ENCODE measurements at regions not wholly inside any gene's neighbourhood (a gene's known extent, or its start where the extent isn't known, plus 50 kb on each side); places are given as distances from the start of the nearest gene placed in this dataset.

DNA sequence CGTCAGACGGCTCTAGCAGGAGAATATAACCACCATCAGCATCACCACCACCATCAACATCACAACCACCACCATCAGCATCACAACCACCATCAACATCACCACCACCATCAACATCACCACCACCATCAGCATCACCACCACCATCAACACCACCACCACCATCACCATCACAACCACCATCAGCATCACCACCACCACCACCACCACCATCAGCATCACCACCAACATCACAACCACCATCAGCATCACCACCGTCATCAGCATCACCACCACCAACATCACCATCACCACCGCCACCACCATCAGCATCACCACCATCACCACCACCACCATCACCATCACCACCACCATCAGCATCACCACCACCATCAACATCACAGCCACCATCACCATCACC is 210.7 kb downstream of the C9orf50 start:
- DNase-seq, result no peak

DNA sequence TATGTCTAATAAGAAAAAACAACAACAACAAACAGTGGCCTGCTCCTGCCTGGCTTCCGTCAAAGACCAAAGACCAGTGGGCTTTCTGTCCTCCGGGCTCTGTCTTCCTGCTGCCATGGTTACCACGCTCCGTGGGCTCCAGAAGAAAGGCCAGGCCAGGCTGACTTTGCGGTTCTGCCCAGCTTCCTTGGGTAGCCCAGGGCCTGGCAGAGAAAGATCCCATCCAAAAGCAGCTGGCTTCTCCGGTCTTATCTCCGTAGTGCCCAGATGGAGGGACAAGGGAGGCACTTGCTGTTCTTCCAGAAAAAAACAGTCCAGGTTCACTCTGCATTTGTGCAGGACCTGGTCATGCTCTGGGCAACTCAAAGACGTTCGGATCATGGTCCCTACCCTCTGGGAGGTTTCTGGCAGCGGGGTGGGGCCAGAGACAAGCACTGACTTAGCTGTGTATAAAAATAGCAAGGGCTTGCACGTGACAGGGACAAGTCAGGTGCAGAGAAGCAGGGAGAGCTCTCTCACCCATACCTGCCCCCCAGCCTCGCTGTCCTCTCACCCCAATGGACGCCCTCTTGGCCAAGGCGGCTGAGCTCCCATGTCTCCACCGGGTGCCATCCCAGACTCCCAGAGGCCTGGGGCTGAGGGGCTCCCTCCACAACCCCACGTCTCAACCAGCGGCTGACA is 212.2 kb downstream of the C9orf50 start:
- no peak for DNase-seq

DNA sequence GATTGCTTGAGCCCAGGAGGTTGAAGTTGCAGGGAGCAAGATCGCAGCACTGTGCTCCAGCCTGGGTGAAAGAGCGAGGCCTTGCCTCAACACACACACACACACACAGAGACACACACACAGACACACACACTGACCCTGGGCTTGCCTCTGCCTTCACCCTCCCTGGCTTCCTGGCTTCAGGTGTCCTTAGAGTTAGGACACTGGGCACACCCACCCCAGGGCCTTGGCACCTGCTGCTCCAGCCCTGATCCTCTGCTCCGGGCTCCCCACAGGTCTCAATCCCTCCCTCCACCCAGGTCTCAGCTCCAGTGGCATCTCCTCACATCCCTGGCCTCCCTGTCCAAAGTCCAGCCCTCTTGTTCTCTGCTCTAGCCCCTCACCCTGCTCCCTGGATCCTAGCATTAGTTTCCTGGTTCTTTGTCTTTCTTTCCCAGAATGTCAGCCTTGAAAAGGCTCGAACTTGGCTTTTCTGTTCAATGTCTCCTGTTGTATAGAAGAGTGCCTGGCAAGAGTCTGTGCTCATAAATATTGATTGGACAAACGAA is 212.9 kb downstream of the C9orf50 start:
- no peak for DNase-seq

DNA sequence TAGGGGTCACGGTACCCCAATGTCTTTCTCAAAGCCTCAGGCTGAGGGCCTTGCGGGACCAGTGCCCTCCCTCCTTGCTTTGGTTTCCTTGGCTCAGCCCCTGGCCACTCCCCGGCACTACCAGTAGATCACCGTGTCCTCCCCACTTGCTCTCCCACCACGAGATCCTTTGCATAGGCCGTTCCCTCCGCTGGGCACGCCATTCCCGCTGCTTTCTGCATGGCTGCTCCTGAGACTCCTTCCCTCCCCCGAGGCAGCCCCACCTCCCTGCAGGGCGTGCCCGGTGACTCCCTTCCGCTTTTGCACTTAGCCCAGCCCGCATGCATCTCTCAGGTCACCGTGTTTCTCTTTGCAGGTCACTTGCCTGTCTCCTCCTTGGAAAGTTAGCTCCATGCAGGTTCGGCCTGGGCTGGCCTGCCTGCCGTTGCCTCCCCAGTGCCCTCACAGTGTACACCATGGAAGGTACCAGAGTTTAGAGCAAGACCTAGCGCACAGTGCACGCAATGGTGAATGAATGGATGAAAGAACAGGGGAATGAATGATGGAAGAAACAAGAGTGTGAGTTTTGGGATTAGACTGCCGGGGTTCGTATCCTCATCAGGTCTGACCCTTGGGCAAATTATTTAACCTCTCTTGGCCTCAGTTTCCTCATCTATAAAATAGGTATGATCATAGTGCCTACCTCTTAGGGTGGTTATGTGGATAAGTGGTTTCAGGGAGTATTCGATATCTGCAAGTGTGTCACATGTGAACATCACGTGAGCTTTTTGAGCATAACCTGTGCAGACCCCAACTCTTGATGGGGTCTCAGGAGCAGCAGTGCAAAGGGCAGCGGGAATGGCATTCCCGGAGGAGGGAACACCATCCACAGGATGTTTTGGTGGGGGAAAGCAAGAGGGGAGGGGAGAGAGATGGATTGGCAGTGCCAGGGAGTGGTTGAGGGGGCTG is 214.3 kb downstream of the C9orf50 start:
- no peak for DNase-seq

DNA sequence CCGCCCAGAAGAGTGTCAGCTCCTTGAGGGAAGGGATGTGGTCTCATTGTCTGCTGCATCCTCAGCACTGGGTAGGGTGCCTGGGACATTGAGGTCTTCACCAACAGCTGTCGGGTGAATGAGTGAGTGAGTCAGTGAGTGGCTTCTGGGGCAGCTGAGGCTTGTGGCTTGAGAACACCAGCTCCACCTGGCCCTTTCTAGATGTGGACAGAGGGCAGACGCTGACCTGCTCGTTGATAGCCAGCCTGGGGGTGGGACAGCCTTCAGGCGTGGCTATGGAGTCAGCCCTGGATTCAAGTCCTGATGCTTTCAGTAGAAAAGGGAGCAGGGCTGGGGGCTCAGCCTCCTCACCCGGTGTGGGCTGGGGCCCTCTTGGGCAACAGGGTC is 215.1 kb downstream of the C9orf50 start:
- no peak for DNase-seq

DNA sequence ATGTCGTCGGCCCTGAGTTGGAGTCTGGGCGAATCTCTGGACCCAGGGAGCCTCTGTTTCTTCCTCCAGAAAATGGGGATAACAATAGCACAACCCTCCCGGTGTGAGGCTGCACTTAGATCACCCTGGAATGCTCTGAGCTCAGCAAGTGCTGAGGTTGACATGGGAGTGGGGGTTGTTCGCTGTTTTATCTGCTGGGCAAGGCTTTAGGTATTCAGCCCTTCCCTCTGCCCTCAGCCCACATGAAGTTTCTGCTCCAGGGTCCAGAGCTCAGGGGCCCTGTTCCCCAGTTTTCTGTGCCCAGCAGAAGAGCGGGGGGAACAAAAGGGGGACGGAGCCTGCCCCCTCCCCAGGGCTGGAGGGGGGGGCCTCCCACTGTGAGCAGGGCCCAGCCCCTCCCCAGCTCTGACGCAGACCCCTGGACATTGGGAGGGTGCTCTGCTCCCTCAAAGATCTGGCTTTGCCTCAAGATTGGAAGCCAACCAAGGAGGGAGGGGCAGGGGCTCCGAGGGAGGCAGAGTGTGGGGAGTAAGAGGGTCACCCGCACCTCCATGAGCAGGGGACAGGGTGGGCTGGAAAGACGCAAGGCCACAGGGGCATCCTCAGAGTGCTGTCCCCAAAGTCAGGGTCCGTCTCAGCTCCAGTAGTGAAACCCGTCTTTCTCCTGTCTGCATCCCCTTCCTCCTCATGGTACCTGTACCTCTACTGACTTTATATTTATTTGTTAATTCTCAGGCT is 215.6 kb downstream of the C9orf50 start:
- no peak for DNase-seq

DNA sequence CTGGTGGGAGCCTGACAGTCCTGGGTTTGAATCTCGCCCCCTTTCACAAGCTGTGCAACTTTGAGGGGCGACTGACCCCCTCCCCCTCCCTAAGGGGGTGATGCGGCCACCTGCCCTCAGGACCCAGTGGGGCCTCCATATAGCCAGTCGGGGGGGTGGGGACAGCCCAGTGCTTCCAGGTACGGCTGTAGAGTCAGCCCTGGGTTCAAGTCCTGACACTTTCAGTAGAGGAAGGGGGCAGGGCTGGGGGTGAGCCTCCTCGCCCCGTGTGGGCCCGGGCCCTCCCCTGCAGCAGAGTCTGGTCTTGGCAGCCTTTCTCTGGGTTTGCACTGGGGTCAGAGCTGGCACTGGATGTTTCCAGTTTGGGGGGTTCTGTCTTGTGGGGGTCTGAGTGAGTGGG is 216.3 kb downstream of the C9orf50 start:
- no peak for DNase-seq

DNA sequence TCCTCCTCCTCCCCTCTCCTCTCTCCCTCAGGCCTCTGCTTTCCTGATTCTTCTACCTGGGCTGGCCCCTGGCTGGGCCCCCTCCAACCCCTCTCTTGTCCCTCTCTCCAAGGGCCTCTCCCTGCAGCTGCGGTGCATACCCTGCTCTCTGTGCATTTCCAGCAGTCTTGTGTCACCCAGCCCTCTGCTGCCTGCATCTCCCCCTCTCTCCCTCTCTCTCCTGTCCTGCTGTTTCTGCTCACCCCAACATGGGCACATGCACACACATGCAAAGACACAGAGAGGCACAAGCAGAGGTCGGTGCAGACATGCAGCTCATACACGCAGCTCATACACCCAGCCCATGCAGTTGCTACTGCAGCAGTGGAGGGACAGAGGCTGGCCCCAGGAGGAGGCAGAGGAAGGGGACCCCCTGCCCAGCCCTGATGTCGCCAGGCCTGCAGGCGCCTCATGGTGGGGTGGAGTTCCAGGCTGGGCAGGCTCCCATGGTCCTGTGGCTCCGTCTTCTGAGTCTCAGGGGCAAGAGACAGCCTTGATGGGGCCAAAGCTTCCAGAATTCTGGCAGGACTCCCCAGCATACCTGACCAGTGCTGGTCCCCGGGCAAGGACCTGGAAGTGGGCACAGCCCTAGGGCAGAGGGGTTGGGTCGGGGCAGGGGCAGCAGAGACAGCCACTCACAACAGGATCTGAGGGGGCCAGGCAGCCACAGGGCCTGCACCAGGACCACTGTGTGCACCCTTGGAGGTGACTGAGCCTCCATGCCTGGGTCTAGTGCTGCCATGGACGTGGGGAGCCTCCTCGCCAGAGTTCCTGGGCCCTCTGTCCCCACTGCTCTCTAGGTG is 216.9 kb downstream of the C9orf50 start:
- DNase-seq, result no peak

DNA sequence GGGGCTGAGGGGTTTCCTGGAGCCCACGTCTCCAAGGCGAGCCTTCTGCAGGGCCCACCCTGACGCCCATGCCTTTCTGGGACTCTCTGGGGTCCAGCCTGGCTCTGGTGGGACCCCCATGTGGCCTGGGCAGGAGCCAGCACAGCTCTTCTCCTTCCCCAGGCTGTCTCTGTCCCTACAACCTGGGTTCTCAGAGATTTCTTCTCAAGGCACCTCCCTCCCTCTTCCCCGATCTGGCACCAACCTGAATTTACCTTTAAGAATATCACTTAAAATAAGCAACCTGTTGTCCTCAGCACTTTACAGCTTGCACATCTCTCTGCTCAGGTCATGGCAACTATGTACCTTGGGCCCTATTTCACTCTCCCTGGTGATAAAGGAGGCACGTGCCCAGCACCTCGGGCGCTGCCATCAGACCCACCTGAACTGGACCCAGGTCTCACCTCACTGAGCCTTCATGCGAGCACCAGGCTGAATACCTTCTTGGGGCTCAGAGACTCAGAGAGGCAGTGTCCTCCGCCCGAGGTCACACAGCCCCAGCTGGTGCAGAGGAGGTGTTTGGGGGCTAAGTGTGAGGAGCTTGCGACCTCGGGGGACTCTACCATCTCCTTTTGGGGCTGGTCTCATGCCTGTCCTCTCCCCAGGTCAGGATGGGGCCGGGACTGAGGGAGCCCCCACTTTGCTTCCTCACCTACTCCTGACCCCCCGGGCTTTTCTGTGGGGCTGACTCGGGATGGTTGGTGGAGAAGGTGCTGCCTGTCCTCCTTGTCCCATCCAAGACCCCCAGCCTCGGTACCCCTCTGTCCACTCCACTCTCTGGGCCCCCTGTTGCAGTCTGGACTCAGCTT is 217.7 kb downstream of the C9orf50 start:
- no peak for DNase-seq

DNA sequence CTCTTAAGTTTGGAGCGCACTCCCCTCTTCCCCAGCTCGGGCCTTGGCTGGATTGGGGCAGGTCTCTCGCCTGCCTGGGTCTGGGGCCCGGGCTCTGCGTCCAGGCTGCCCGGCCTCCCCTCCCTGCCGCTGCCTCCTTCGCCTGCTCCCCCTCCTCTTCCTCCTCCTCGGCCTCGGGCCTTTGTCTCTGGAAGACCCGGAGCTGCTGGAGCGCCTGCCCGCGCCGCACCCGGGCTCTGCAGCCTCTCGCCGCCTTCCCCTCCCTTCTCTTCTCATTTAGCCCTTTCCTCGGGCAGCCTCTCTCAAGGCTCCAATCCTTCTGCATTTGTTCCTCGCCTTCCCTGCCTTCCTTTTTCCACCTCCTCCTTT is 218.5 kb downstream of the C9orf50 start:
- DNase-seq, result no peak

DNA sequence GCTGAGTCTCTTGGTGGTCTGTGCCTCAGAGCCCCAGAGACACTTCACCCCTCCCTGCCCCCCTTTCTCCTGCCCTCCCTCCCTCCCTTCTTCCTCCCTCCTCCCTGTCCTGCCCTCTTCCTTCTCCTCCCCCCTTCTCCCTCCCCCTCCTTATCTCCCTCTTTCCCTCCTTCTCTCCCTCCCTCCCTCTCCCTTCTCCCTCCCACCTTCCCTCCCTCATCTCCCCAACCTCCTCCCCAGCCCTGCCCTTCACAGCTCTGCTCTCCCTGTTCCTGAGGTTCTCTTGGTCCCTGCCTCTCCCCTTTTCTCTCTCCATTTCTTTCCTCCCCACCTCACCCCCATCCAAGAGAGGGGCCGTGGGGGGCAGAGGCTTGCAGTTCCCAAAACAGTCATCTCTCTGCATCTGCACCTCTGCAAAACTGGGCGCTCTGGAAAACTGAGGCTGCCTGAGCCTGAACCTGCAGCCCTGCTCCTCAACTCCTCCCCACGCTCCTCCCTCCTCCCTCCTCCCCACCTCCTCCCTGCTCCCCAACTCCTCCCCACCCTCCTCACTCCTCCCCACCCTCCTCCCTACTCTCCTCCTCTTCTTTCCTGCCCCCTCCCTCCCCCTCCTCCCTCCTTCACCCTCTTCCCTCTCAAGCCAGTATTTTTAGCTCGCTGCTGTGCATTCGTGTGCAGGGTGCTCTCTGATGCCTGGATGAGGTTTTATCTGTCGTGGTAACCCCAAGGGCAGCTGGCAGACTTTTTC is 219.1 kb downstream of the C9orf50 start:
- DNase-seq, result no peak

DNA sequence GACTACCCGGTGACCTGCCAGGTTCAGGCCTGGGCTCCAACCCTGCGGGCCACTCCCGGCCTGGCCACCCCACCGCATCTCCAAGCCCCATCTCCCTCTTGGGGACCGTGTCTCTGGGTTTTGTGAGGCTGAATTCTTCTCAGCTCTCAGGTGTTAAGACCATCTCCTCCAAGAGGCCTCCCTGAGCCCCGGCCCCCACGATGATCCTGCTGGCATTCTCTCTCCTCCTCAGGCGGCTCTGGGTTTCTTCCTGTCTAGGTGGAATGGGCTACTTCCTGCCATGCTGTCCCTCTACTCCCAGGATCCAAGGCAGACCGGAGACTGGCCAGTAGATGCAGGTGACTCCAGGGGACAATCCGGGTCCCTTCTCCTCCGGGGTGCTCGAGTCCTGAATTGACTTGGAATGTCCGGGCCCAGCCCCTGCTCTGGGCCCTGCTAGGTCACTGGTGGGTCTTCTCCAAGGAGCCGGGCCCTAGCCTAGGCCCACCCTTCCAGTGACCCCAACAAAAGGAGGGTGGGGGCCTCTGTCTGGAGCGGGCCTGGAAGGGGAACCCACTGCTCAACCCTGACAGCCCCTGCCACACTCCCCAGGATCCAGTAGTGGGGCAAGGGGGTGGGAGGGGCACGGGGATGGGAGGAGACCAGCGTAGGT is 219.8 kb downstream of the C9orf50 start:
- DNase-seq, result no peak

DNA sequence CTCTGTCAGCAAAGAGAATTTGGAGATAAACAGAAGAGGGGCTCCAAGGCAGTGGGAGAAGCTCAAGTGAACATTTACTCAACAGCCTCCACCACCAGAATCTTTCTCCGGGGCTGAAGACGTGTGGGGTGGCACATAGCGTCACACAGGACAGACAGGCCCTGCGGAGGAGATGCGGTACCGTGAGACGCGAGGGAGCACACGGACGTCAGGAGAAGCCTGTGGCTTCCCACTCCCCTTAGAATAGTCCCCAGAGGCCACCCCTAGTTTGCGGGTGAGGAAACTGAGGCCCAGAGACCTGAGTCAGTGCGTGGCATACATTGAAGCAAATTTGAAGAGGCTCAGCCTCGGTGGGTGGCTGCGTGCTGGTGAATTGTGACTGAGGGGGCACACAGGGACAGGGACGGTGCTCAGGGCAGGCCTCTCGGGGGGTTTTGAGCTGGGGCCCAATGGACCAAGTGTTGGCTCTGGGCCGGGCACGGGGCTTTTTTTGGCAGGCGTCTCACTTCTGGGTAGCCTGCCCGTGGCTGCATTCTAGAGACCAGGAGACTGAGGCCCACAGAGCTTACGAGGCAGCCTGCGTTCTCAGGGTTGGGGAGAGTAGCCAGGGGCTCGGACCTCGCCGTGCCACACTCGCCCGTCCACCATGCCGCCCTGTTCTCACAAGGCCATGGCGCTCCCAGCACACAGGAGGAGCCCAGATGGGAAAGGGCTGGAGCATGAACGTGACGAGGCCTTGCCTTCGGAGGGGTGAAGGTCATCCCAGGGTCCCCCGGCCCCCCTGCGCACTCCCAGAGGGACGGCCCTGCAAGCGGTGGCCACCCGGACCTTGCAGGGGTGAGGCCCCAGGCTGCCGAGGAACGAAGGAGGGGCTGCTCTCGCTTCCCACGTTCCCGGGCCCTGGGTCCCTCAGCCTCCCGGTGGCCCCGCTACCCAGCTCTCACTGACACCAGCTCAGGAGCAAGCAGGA is 220.6 kb downstream of the C9orf50 start:
- DNase-seq, result no peak

DNA sequence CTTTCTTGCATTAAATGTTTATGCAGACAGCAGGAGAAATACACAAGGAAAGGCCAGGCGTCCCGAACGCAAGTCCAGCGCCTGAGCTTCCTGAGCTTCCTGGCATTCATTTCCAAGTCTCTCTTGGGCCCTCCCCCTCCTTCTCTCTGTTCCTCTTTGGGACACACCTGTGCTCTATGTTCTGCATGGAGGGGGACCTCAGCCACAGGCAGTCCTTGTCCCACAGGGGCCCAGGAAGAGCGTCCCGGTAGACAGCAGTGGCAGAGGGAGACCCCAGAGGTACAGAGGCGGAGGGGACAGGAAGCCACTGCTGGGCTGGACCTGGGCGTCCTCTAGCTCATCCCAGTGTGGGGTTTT is 221.3 kb downstream of the C9orf50 start:
- DNase-seq, result no peak

DNA sequence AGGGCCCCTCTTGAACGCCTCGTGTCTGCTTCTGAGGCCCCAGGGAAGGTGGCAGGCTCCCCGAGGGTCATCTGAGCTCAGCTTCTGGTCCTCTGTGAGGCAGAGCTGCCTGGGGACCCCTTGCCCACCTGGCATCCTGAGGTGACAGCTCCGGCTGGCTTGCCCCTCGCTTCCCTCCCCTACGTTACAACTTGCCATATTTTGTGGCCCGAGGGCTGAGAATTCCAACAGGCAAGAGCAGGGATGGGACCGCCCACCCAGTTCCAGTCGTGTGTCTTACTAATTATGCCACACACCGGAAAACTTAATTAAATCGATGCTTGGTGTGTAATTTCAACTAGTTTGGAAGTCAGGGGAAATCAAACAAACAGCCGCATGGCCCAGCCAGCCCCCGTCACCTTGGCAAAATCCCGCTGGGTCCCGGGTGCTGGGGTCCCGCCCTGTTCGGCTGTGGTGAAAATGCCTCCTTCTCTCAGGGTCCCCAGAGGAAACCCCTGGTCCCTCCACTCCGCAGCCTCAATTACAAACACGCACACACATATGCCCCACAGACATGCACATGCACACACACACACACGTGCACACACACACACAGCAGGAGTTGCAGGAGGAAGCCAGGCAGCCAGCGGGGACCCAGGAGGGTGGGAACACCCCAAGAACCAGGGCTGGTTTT is 221.0 kb upstream of the IER5L start:
- no peak for DNase-seq

DNA sequence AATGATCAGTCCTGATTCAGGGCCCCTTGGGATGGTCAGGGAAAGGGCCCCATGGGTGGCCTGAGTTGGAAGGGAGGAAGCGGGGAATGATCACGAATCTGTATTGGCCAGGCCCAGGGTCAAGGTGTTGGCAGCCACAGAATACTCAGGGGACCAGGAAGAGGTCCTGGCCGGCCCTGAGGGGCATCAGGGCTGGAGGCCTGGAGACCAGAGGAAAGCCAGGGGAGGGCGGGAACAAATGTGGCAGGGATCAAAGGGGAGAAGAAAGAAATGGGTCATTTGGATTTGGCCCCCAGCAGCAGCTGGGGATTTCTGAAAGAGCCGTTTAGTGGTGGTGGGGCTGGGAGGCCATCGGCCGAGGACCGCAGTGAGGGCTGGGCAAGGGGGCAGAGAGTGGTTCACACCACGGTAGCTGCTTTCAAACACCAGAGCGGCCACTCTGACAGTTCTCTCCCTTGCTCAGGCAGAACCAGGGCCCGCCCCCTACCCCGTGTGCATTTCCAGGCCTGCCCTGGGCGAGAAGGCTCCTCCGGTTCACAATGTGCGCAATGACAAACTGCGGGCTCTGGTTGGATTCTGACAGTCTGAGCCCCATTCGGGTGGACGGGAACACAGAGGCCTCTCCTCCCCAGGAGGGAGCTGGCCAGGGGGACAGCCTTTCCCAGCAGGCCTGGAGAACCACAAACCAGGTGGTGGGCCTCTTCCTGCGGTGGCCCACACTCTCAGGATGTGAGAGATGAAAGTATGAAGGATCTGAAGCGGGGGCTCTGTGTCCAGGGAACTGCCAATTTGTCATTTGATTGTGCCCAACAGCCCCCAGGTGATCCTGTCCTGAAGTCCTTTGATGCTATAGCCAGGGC is 220.3 kb upstream of the IER5L start:
- DNase-seq, result no peak

DNA sequence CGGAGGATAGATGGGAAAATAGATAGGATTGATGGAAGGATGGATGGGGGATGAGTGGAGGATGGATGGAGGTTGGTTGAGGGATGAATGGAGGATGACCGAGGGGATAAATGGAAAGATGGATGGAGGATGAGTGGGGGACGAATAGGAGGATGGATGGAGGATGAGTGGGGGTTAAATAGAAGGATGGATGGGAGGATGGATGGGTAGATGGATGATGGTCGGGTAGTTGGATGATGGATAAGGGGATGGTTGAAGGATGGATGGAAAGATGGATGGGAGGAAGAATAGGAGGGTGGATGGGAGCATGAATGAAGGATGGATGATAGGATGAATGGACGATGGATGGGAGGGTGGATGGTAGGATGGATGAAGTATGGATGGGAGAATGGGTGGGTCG is 219.3 kb upstream of the IER5L start:
- DNase-seq, result no peak

DNA sequence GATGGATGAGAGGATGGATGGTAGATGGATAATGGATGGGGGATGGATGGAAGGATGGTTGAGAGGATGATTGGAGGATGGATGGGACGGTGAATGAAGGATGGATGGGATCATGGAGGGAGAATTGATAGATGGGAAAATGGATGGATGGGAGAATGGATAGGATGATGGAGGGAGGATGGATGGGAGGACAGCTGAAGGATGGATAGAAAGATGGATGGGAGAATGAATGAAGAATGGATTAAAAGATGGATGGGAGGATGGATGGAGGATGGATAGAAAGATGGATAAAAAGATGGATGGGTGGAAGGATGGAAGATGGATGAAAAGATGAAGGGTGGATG is 218.3 kb upstream of the IER5L start:
- DNase-seq, result no peak
